ENCODE measurements at regions not wholly inside any gene's neighbourhood (a gene's known extent, or its start where the extent isn't known, plus 50 kb on each side); places are given as distances from the start of the nearest gene placed in this dataset.

GRCh38 chr1:62385923-62386322, 50.9 kb upstream of the USP1 start:
- Histone ChIP-seq H3K27me3 (replicated peaks in 1 of 7) (peaks cover 0 to 8% (median 0%) of the 10 kb centered on the region in 7 donors), H3K36me3 (no peaks in the 10 kb centered on the region), H3K9me3 (no peaks in the 10 kb centered on the region), H3K4me1 (no peaks in the 10 kb centered on the region), H3K27ac (no peak overlapping the region), H3K4me3 (no peak overlapping the region)
- TF ChIP-seq POLR2A (IDR thresholded peaks at IDR 0.05) (no peak), POLR2AphosphoS5 (IDR thresholded peaks at IDR 0.05) (no peak), CTCF (IDR thresholded peaks at IDR 0.05 in 8 of 11, conservative IDR thresholded peaks at IDR 0.05 in 3 of 11) (no peak)
- WGBS, 5 donors: 87 to 97% (median 91%) methylated on average over 5 of the region's 5 CpGs
- intact Hi-C loops (cut with DNase I; ENCODE audit: low total_unique reads): no loop called here
- DNase-seq: peak; percentile 28

- no peak for DNase-seq
- intact Hi-C loops (cut with DNase I; ENCODE audit: low total_unique reads): no loop called here
Observed at GRCh38 chr1:62386351-62387121, 50.3 kb upstream of the USP1 start.

More at GRCh38 chr1:62386351-62387121, 50.3 kb upstream of the USP1 start:
- 49 to 71% (median 51%) methylated on average over 3 of the region's 3 CpGs for WGBS, 5 donors
- no peak for TF ChIP-seq CTCF (IDR thresholded peaks at IDR 0.05 in 8 of 11, conservative IDR thresholded peaks at IDR 0.05 in 3 of 11)
- TF ChIP-seq POLR2AphosphoS5 (IDR thresholded peaks at IDR 0.05): no peak
- no peak for TF ChIP-seq POLR2A (IDR thresholded peaks at IDR 0.05)
- Histone ChIP-seq H3K27me3 (replicated peaks in 1 of 7) (peaks cover 0 to 8% (median 0%) of the 10 kb centered on the region in 7 donors), H3K27ac (no peak overlapping the region), H3K4me3 (no peak overlapping the region), H3K9me3 (no peaks in the 10 kb centered on the region), H3K36me3 (no peaks in the 10 kb centered on the region), H3K4me1 (no peaks in the 10 kb centered on the region)

All from spleen (tissue), 11 donors.